GM18498 (cell line): ENCODE measurements at regions not wholly inside any gene's neighbourhood (a gene's known extent, or its start where the extent isn't known, plus 50 kb on each side); places are given as distances from the start of the nearest gene placed in this dataset.
A peak's percentile ranks its signal among the peaks of the same experiment; 100 is the strongest.
"Not testable (repeated sequence)": the region's sequence is repeated elsewhere in the genome, so short reads cannot be mapped to it uniquely, and the experiment has no call there.

Experiments used
- ATAC-seq: cut with Tn5 transposase; IDR thresholded peaks from one replicate; pipeline ENCODE4 v1.9.1; 2021; ENCODE audit warnings: mild to moderate bottlenecking, moderate library complexity; ENCODE audit not compliant: unreplicated experiment

- ATAC-seq: no peak
Observed at GRCh38 chr4:162945713-162946112, 221.0 kb downstream of the NAF1 start.

GRCh38 chr4:162943263-162943662 is 223.4 kb downstream of the NAF1 start:
- no peak for ATAC-seq

DNA sequence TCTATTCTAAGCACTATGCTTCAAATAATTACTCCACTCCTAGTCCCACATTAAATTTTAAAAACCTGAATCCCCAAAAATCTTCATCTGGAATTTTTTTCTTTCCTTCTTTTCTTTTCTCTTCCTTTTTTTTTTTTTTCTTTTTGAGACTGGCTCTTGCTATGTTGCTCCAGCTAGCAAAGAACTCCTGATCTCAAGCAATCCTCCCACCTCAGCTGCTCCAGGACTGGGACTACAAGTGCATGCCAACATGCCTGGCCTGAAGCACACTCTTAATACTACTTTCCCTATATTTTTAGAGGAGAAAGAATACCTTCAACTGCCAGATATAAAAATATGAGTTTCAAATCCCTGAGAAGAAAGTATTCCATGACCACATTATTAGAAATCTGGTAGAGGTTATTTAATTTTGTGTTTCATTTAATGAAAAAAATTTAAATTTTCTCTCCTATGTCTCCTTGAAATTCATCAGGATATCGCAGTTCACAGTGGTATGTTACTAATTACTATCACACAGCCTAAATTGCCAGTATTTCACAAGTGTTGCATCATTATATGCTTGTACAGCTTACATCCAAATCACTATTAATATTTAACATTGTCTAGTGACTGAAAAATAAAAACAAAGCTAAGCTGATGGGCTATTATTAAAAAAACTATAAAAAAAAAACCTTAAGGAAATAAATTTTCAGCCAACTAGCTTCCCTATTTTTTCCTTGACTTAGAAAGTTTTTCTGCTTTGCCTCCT is 227.8 kb downstream of the NAF1 start:
- no peak for ATAC-seq

GRCh38 chr4:162935214-162935613 is 231.5 kb downstream of the NAF1 start:
- no peak for ATAC-seq

GRCh38 chr4:162931286-162931685 is 235.4 kb downstream of the NAF1 start:
- ATAC-seq: no peak

- no peak for ATAC-seq
Observed at GRCh38 chr4:162921178-162921785, 245.4 kb downstream of the NAF1 start.

DNA sequence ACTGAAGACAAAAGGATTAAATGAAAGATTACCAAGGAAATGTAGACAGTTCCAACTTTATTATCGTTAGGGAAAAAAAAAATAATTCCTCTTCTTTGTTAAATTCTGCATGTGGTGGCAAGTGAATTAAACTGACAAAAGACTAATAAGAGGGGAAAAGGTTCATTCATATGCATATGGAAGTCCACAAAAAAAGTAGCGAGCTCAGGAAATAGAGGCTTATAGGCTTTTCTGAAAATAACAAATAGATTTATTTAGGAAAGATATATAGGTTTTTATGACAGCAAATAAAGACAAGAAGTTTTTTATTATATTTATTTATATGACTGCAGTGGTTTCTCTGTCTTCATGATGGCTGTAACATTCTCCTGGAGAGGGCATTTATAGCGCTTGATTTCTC is 246.0 kb downstream of the NAF1 start:
- no peak for ATAC-seq

GRCh38 chr4:162912482-162912881 is 254.2 kb downstream of the NAF1 start:
- ATAC-seq: no peak

GRCh38 chr4:162911349-162911748 is 255.3 kb downstream of the NAF1 start:
- ATAC-seq: no peak

DNA sequence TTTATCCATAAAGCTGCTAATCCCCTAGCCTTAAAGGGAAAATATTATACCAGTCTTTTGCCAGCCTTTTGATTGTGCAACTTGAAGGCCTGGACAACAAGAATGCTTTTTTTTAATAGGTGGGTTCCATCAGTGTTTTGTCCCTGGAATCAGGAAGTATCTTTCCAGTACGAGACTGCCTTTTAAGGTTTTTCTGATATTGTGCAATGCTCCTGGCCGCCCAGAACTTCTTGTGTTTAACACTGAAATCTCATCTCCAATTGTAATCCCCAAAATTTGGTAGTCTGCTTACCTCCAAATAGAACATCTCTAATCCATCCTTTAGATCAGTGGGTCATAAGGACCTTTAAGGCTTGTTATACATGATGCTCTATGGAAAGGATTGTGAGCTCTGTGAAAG is 256.7 kb downstream of the NAF1 start:
- no peak for ATAC-seq

DNA sequence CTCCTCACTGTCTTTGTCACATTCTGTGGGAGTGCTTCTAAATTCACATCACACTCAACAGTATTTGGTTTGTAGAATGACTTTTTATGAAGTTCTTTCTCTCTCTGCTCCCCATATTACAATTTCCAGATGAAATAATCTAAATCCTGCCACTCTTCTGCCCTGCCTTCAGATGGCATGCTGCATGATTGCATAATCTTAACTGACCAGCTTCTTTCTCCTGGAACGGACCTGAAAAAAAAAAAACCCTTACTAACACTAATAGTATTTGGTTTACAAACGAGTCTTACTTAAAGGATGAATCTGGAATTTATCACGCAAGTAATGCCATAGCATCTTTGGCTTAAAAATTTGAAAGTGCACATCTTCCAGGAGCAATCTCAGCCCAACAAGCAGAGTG is 272.3 kb downstream of the NAF1 start:
- ATAC-seq: no peak

- peak; percentile 98 for ATAC-seq
Observed at GRCh38 chr4:162891788-162892707, 274.6 kb downstream of the NAF1 start.

DNA sequence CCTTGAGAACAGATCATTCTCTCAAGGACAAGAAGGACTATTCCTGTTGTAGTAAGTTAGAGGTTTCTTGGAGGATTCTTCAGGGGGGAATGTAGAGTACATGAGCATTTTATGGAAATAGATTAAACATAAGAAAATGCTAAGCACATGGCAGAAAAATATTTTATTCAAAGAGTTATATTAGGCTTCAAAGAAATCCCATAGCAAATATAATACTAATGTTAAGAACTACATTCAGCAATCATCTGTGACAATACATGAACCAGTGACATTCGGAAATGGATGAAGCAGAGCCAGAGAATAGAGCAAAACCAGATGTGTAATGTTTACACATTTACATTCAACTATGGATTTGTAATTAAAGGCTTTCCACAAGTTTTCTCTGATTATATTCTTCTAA is 288.6 kb downstream of the NAF1 start:
- ATAC-seq: no peak

DNA sequence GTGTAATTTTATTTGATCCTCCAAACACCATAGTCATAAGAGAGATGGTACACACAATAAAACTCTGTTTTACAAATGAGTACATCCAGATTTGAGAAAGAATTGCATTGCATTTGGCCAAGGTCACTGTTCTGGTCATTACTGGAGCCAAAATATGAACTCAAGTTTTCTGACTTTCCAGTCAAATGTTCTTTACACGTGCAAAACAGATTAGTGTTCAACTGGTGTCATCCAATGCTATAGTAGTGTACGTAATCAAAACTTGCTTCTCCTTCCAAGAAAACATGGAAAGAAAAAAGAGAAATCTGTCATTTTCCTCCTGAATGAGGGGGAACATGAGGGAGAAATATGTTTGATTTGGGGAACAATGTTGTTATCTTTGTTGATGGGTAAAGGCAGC is 291.9 kb downstream of the NAF1 start:
- ATAC-seq: no peak

GRCh38 chr4:162871990-162872389 is 294.7 kb downstream of the NAF1 start:
- ATAC-seq: no peak

GRCh38 chr4:162869157-162869556 is 297.5 kb downstream of the NAF1 start:
- no peak for ATAC-seq

DNA sequence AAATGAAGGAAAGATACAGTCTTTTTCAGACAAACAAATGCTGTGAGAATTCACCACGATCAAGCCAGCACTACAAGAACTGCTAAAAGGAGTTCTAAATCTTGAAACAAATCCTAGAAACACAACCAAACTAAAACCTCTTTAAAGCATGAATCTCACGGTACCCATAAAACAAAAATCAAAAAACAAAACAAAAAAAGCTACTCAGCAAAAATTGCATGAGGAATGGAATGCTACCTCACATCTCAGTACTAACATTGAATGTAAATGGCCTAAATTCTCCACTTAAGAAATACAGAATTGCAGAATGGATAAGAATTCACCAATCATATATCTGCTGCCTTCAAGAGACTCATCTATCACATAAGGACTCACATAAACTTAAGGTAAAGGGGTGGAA is 300.1 kb downstream of the NAF1 start:
- no peak for ATAC-seq

DNA sequence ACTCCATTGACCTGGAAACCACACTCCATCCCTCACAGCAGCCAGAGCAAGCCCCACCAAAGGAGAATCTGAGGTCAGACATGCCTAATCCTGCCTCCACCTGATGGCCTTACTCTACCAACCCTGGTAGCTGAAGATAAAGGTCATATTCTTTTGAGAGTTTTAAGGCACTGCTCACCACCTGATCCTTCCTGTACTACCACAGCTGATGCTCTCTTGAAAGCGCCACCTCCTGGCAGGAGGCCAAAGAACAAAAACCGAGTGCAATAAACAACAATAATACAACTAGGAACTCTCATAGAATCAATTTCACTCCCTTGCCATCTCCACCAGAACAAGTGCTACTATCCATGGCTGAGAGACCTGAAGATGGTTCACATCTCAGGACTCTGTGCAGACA is 301.6 kb downstream of the NAF1 start:
- ATAC-seq: no peak

DNA sequence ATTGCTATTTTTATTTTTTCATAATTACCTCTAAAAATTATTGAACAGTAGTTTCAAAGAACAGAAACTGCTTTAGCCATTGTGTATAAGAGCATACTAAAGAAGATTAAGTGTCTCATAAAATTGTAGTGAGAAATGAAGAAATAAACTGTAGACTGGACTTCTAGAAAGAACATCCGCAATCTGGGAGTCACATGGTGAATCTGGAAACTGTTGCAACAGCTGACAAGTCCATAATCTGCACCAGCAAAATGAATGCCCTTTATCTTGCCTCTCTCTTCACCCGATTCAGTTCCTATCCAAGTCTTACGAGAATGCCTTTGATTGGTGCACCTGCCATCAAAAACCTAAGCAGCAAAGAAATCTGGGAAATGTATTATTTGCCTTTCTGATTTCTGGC is 312.9 kb downstream of the NAF1 start:
- ATAC-seq: no peak

GRCh38 chr4:162852642-162853041 is 314.0 kb downstream of the NAF1 start:
- no peak for ATAC-seq

DNA sequence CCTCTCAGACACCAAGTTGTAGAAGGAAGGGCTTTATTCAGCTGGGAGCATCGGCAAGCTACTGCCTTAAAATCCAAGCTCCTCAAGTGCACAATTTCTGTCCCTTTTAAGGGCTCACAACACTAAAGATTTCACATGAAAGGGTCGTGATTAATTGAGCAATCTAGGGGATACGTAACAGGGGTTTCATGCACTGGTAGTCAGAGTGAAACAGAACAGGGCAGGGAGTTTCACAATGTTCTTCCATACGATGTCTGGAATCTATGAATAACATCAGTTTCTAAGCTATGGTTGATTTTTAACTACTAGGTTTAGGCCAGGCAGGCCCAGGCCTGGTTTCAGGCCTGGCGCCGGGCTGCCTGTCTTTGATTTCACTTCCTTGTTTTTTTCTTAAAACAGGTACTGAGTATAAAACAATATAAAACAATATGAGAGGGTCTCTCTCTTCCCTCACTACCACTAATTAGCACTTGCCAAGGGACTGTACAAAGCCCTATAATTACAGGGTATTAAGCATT is 315.4 kb downstream of the NAF1 start:
- not testable (repeated sequence) for ATAC-seq
